ENCODE measurements at regions not wholly inside any gene's neighbourhood (a gene's known extent, or its start where the extent isn't known, plus 50 kb on each side); places are given as distances from the start of the nearest gene placed in this dataset.

DNA sequence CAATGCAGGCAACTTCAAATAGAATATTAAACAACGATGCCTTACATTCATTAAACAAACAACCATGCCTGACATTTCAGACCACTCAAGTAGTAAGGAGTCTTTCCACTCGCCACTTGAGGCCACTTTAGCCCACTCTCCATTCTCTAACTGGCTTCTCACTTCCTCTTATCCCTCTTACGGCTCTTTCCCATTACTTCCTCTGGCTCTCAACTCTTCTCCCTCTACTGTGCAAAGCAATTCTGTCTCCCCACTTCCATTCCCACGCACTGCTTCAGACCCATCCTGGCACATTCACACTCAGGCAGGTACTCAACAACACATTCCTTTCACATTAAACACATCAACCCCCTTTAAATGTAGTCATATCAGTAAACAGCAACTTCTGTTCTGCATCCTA, 229.8 kb upstream of the IPO5 start:
- H3K9me3 Mint-ChIP-seq (ENCODE audit: unreplicated experiment): peaks cover 2% of the 10 kb centered on the region
- H3K27ac Mint-ChIP-seq (ENCODE audit: unreplicated experiment): no peak overlapping the region
- peaks cover 3% of the 10 kb centered on the region for H3K4me1 ChIP-seq (ENCODE audit: insufficient read depth, low read length)
- H3K27me3 ChIP-seq (ENCODE audit: insufficient read depth, low read length): no peaks in the 10 kb centered on the region
- no peaks in the 10 kb centered on the region for H3K79me2 ChIP-seq (ENCODE audit: insufficient read depth, low read length)
- no peaks in the 10 kb centered on the region for H4K20me1 ChIP-seq (ENCODE audit: insufficient read depth, low read length)
- FAIRE-seq (no peak), DNase-seq (ENCODE audit: low read depth) (no peak)
- no peaks in the 10 kb centered on the region for H3K9me3 ChIP-seq (ENCODE audit: insufficient read depth, low read depth, low read length)
- H3K36me3 ChIP-seq (ENCODE audit: insufficient read depth, low read length): no peaks in the 10 kb centered on the region
- H3K4me2 ChIP-seq (ENCODE audit: low read length): no peak overlapping the region
- no peak overlapping the region for H3K4me3 ChIP-seq (ENCODE audit: insufficient read depth, low read depth, low read length)
- no peaks in the 10 kb centered on the region for H3K36me3 Mint-ChIP-seq (ENCODE audit: low read depth, unreplicated experiment)
- H2AFZ ChIP-seq (ENCODE audit: low read depth, low read length): no peak overlapping the region
- H3K4me3 Mint-ChIP-seq (ENCODE audit: unreplicated experiment): no peak overlapping the region
- no peak overlapping the region for H3K9ac ChIP-seq (ENCODE audit: low read length)
- H3K4me1 Mint-ChIP-seq (ENCODE audit: low read depth, unreplicated experiment): peaks cover 23% of the 10 kb centered on the region
- TF ChIP-seq, protein P1, sequence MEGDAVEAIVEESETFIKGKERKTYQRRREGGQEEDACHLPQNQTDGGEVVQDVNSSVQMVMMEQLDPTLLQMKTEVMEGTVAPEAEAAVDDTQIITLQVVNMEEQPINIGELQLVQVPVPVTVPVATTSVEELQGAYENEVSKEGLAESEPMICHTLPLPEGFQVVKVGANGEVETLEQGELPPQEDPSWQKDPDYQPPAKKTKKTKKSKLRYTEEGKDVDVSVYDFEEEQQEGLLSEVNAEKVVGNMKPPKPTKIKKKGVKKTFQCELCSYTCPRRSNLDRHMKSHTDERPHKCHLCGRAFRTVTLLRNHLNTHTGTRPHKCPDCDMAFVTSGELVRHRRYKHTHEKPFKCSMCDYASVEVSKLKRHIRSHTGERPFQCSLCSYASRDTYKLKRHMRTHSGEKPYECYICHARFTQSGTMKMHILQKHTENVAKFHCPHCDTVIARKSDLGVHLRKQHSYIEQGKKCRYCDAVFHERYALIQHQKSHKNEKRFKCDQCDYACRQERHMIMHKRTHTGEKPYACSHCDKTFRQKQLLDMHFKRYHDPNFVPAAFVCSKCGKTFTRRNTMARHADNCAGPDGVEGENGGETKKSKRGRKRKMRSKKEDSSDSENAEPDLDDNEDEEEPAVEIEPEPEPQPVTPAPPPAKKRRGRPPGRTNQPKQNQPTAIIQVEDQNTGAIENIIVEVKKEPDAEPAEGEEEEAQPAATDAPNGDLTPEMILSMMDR (IDR thresholded peaks at IDR 0.05; ENCODE audit: insufficient read depth, low read depth, low read length): no peak
- TF ChIP-seq EZH2 (IDR thresholded peaks at IDR 0.05; ENCODE audit: insufficient read depth, low read length): no peak
- no peaks in the 10 kb centered on the region for H3K27me3 Mint-ChIP-seq (ENCODE audit: low read depth, unreplicated experiment)
- H3K27ac ChIP-seq (ENCODE audit: low read depth, low read length): no peak overlapping the region

DNA sequence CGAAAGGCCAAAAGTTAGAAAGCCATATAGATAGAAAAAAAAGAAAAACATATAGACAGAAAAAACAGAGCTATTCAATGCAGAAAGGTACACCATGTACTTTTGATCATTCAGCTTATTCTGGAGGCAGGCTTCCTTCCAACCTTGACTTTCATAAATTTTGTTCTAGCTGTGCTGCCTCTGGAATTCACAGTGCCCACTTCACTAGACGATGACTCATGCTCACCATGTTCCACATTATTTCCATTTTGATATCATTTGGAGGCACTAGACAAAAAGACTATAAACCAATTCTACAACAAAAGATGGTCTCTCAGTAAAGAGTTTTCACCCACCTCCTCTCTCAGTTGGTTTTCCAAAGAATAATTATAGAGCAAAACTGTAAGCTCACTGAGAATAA, 229.0 kb upstream of the IPO5 start:
- H3K9me3 ChIP-seq (ENCODE audit: insufficient read depth, low read depth, low read length): no peaks in the 10 kb centered on the region
- H4K20me1 ChIP-seq (ENCODE audit: insufficient read depth, low read length): no peaks in the 10 kb centered on the region
- H3K36me3 ChIP-seq (ENCODE audit: insufficient read depth, low read length): no peaks in the 10 kb centered on the region
- H3K27me3 Mint-ChIP-seq (ENCODE audit: low read depth, unreplicated experiment): no peaks in the 10 kb centered on the region
- H3K9ac ChIP-seq (ENCODE audit: low read length): no peak overlapping the region
- TF ChIP-seq EZH2 (IDR thresholded peaks at IDR 0.05; ENCODE audit: insufficient read depth, low read length): no peak
- TF ChIP-seq, protein P1 (IDR thresholded peaks at IDR 0.05; ENCODE audit: insufficient read depth, low read depth, low read length): no peak
- H3K4me1 ChIP-seq (ENCODE audit: insufficient read depth, low read length): peaks cover 3% of the 10 kb centered on the region
- peaks cover 2% of the 10 kb centered on the region for H3K9me3 Mint-ChIP-seq (ENCODE audit: unreplicated experiment)
- H3K27ac ChIP-seq (ENCODE audit: low read depth, low read length): no peak overlapping the region
- H3K4me3 ChIP-seq (ENCODE audit: insufficient read depth, low read depth, low read length): no peak overlapping the region
- H3K4me3 Mint-ChIP-seq (ENCODE audit: unreplicated experiment): no peak overlapping the region
- no peak for FAIRE-seq
- H3K4me2 ChIP-seq (ENCODE audit: low read length): no peak overlapping the region
- no peaks in the 10 kb centered on the region for H3K79me2 ChIP-seq (ENCODE audit: insufficient read depth, low read length)
- H3K36me3 Mint-ChIP-seq (ENCODE audit: low read depth, unreplicated experiment): no peaks in the 10 kb centered on the region
- peak overlapping the region; percentile 14 for H3K27ac Mint-ChIP-seq (ENCODE audit: unreplicated experiment)
- no peak for DNase-seq (ENCODE audit: low read depth)
- peaks cover 25% of the 10 kb centered on the region for H3K4me1 Mint-ChIP-seq (ENCODE audit: low read depth, unreplicated experiment)
- no peaks in the 10 kb centered on the region for H3K27me3 ChIP-seq (ENCODE audit: insufficient read depth, low read length)
- H2AFZ ChIP-seq (ENCODE audit: low read depth, low read length): no peak overlapping the region

DNA sequence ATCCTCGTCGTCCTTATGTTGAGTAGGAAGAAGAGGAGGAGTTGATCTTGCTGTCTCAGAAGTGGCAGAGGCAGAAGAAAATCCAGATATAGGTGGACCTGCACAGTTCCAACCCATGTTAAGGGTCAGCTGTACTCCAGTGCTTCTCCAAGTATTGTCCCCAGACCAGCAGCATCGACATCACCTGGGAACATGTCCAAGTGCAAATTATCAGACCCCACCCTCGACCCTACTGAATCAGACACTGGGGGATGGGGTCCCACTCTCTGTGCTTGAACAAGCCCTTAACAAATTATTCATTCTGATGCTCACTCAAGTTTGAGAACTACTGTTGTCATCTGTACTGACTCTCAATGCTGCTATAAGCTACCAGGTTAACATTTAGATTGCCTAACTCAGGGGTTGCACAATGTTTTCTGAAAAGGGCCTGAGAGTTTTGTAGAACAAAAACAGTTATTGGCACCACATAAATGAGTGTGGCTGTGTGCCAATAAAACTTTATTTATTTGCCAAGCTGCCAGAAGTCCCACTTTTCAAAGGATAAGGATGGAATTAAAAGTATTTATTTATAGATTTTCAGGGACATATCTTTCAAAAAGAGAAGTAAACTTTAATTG, 226.7 kb upstream of the IPO5 start:
- DNase-seq (ENCODE audit: low read depth) (no peak), FAIRE-seq (no peak)
- no peak overlapping the region for H3K4me3 ChIP-seq (ENCODE audit: insufficient read depth, low read depth, low read length)
- H3K4me1 ChIP-seq (ENCODE audit: insufficient read depth, low read length): peaks cover 3% of the 10 kb centered on the region
- no peaks in the 10 kb centered on the region for H4K20me1 ChIP-seq (ENCODE audit: insufficient read depth, low read length)
- no peaks in the 10 kb centered on the region for H3K27me3 Mint-ChIP-seq (ENCODE audit: low read depth, unreplicated experiment)
- H3K36me3 ChIP-seq (ENCODE audit: insufficient read depth, low read length): no peaks in the 10 kb centered on the region
- no peak overlapping the region for H3K4me2 ChIP-seq (ENCODE audit: low read length)
- no peak overlapping the region for H3K27ac ChIP-seq (ENCODE audit: low read depth, low read length)
- no peak for TF ChIP-seq EZH2 (IDR thresholded peaks at IDR 0.05; ENCODE audit: insufficient read depth, low read length)
- TF ChIP-seq, protein P1 (IDR thresholded peaks at IDR 0.05; ENCODE audit: insufficient read depth, low read depth, low read length): no peak
- peaks cover 27% of the 10 kb centered on the region for H3K4me1 Mint-ChIP-seq (ENCODE audit: low read depth, unreplicated experiment)
- H3K4me3 Mint-ChIP-seq (ENCODE audit: unreplicated experiment): no peak overlapping the region
- H3K9me3 Mint-ChIP-seq (ENCODE audit: unreplicated experiment): peaks cover 2% of the 10 kb centered on the region
- no peaks in the 10 kb centered on the region for H3K36me3 Mint-ChIP-seq (ENCODE audit: low read depth, unreplicated experiment)
- H3K27ac Mint-ChIP-seq (ENCODE audit: unreplicated experiment): no peak overlapping the region
- no peaks in the 10 kb centered on the region for H3K27me3 ChIP-seq (ENCODE audit: insufficient read depth, low read length)
- H3K9me3 ChIP-seq (ENCODE audit: insufficient read depth, low read depth, low read length): no peaks in the 10 kb centered on the region
- H3K9ac ChIP-seq (ENCODE audit: low read length): no peak overlapping the region
- H2AFZ ChIP-seq (ENCODE audit: low read depth, low read length): no peak overlapping the region
- no peaks in the 10 kb centered on the region for H3K79me2 ChIP-seq (ENCODE audit: insufficient read depth, low read length)
